22Rv1 (cell line): ENCODE measurements at regions not wholly inside any gene's neighbourhood (a gene's known extent, or its start where the extent isn't known, plus 50 kb on each side); places are given as distances from the start of the nearest gene placed in this dataset.

Experiments used
- H3K27ac ChIP-seq: fragments of 450-650 bp; 2 replicates; pipeline ENCODE4 v1.5.1; 2017
- ZFX ChIP-seq: fragments of 450-650 bp; IDR thresholded peaks from 2 replicates; pipeline ENCODE4 v1.6.1; 2017; ENCODE audit warnings: antibody characterized with exemption, borderline replicate concordance
- TF ChIP-seq, protein P1 (sequence below): fragments of 450-650 bp; IDR thresholded peaks from 2 replicates; pipeline ENCODE4 v1.5.1; 2017; ENCODE audit warnings: mild to moderate bottlenecking

GRCh38 chr15:92565351-92566125, 90.0 kb downstream of the FAM174B start:
- no peak overlapping the region for H3K27ac ChIP-seq
- TF ChIP-seq, protein P1, sequence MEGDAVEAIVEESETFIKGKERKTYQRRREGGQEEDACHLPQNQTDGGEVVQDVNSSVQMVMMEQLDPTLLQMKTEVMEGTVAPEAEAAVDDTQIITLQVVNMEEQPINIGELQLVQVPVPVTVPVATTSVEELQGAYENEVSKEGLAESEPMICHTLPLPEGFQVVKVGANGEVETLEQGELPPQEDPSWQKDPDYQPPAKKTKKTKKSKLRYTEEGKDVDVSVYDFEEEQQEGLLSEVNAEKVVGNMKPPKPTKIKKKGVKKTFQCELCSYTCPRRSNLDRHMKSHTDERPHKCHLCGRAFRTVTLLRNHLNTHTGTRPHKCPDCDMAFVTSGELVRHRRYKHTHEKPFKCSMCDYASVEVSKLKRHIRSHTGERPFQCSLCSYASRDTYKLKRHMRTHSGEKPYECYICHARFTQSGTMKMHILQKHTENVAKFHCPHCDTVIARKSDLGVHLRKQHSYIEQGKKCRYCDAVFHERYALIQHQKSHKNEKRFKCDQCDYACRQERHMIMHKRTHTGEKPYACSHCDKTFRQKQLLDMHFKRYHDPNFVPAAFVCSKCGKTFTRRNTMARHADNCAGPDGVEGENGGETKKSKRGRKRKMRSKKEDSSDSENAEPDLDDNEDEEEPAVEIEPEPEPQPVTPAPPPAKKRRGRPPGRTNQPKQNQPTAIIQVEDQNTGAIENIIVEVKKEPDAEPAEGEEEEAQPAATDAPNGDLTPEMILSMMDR = no peak
- TF ChIP-seq ZFX = no peak

DNA sequence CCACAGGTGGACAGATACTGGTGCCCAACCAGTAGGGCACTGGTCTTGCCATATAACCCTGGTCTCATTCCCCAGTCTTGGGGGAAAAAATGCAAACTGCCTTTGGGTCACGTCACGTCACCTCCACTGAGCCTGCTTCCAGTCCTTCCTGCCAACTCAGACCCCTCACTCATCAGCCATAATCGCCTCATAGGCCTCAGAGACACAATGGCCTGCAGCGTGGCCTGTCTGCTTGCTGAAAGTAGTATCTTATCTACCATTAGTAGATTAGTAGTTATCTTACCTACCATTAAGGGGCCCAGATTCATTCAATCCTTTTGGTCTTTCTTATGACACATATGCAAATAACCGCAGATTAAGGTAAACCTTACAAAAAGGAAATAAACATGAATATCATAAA, 93.8 kb downstream of the FAM174B start:
- no peak for TF ChIP-seq ZFX
- TF ChIP-seq, protein P1 = no peak
- no peak overlapping the region for H3K27ac ChIP-seq

GRCh38 chr15:92553317-92553716, 102.3 kb downstream of the FAM174B start:
- TF ChIP-seq ZFX = no peak
- TF ChIP-seq, protein P1 = no peak

DNA sequence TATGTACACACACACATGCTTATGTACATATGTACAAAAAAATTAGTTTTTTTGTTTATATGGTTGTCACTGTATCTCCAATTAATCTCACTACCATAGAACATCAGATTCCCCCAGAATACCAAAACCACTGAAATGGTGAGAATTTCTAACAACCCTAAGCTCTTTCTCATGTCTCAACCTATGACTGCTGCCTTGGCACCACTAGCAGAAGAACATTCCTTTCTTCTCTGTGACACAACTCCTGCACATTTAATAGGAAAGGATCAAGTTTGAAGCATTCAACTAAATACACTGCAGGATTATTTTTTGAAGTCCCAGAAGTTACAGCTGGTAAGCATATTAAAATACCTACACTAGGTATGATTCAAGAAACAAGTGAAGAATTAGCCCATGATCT, 109.6 kb downstream of the FAM174B start:
- no peak overlapping the region for H3K27ac ChIP-seq
- TF ChIP-seq, protein P1 = no peak
- no peak for TF ChIP-seq ZFX

More at GRCh38 chr15:92553317-92553716, 102.3 kb downstream of the FAM174B start:
- no peak overlapping the region for H3K27ac ChIP-seq

DNA sequence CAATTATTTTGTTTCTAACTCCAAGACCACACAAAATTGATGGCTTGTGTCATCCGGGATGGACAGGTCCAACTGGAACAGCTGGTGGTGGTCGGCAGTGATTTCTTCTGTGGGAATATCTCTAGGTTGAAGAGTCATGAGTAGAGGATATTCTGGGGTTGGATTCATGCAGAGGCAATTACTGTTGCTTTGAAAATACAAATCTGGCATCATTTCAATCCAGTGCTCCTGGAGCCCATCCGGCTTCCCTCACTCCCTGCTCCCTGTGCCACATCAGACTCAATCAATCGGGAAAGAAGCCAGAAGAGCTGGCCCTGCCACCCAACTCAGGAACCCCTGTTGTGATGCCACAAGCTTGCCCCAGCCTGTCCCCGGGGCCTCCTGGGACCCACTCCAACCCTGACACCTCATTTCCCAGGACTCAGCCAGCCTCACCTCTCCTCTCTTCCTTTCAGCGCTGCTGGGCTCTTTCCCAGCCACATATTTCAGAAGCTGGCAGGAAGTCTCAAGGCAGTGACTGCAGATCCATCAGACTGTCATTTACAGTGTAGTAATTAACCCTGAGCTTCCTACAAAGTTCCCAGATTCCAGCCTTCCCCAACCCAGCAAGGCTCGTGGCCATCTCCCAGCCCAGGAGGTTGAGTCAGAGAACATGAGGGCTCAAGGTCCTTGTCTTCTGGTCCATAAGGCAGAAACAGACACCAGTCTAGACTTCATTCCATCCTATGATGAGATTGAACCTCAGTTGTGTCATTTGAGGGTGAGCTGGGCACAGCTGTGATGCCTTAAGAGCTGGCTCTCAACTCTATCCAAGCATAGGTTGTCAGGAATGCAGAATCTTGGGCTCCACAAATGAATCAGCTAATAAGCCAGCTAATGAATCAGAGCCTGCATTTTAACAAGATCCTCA, 114.0 kb downstream of the FAM174B start:
- TF ChIP-seq ZFX = no peak
- TF ChIP-seq, protein P1 = no peak
- H3K27ac ChIP-seq = no peak overlapping the region

GRCh38 chr15:92538115-92538514, 117.5 kb downstream of the FAM174B start:
- TF ChIP-seq, protein P1 = no peak
- TF ChIP-seq ZFX = no peak
- no peak overlapping the region for H3K27ac ChIP-seq

DNA sequence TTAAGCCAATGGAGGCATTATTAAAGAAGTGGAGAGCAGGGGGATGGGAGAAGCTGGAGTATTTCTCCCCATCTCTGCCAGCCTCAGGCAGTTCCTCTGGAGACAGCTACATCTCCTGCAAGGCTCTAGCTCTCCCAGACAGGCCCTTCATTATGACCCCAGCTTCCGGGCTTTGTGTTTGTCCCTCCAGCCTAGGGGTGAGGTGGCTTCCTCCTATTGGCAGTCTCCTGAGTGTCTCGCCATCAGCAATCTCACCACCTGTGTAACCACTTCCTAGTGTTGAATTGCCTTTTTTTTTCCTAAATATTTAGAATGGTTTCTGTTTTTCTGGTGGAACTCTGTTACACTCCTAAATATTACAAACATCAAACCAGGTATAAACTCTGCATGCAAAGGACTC, 122.3 kb downstream of the FAM174B start:
- no peak for TF ChIP-seq ZFX
- TF ChIP-seq, protein P1 = no peak
- H3K27ac ChIP-seq = no peak overlapping the region
